NT2/D1 (cell line): ENCODE measurements at regions not wholly inside any gene's neighbourhood (a gene's known extent, or its start where the extent isn't known, plus 50 kb on each side); places are given as distances from the start of the nearest gene placed in this dataset.

Experiments used
- YY1 ChIP-seq: IDR thresholded peaks from 2 replicates; pipeline ENCODE4 v1.6.1; 2011; ENCODE audit not compliant: insufficient read length, insufficient read depth
- ZNF274 ChIP-seq: IDR thresholded peaks from 2 replicates; pipeline ENCODE4 v1.6.1; 2011; ENCODE audit warnings: mild to moderate bottlenecking, low read depth, low read length

DNA sequence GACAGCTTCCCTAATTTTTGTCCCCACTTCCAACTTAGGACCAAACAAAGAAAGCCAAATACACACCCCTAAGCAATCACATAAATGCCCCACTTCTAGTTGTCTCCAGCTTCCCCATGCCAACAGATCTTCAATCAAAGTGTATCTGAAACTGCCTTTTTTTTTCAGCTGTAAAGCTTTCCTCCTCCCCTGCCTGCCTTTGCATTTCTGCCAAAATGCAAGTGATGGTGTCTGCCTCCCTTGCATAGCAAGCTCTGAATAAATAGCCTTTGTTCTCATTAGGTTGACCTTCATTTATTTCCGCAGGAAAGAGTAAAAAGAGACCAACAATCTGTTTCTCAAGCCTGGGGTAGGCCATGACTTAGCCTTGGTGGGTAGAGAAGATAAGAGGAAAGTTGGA, 459.4 kb downstream of the GPAM start:
- TF ChIP-seq ZNF274, result no peak
- TF ChIP-seq YY1, result no peak
